OCI-M2 (cell line): ENCODE measurements at regions not wholly inside any gene's neighbourhood (a gene's known extent, or its start where the extent isn't known, plus 50 kb on each side); places are given as distances from the start of the nearest gene placed in this dataset.
"Not testable (repeated sequence)": the region's sequence is repeated elsewhere in the genome, so short reads cannot be mapped to it uniquely, and the experiment has no call there.

ENCODE experiments used
- DNase-seq: peaks from one replicate; lab custom pipeline; 2025; ENCODE audit not compliant: unreplicated experiment; lab: John Stamatoyannopoulos, UW

- DNase-seq, result no peak
Measured at GRCh38 chr18:27585602-27586173, 400.6 kb upstream of the CHST9 start.

GRCh38 chr18:27583466-27583865, 398.4 kb upstream of the CHST9 start:
- no peak for DNase-seq

GRCh38 chr18:27582760-27583412, 397.8 kb upstream of the CHST9 start:
- DNase-seq, result no peak

GRCh38 chr18:27581296-27581904, 396.3 kb upstream of the CHST9 start:
- DNase-seq, result no peak

- no peak for DNase-seq
Measured at GRCh38 chr18:27579364-27579763, 394.3 kb upstream of the CHST9 start.

- DNase-seq, result no peak
Measured at GRCh38 chr18:27577752-27578151, 392.6 kb upstream of the CHST9 start.

GRCh38 chr18:27577265-27577664, 392.2 kb upstream of the CHST9 start:
- DNase-seq, result no peak

GRCh38 chr18:27567434-27567833, 382.3 kb upstream of the CHST9 start:
- no peak for DNase-seq

GRCh38 chr18:27564066-27564465, 379.0 kb upstream of the CHST9 start:
- no peak for DNase-seq

GRCh38 chr18:27558388-27559155, 373.5 kb upstream of the CHST9 start:
- no peak for DNase-seq

- no peak for DNase-seq
Measured at GRCh38 chr18:27556741-27557140, 371.6 kb upstream of the CHST9 start.

GRCh38 chr18:27549335-27550039, 364.4 kb upstream of the CHST9 start:
- DNase-seq, result no peak

GRCh38 chr18:27546991-27547390, 361.9 kb upstream of the CHST9 start:
- no peak for DNase-seq

- DNase-seq, result no peak
Measured at GRCh38 chr18:27544206-27544605, 359.1 kb upstream of the CHST9 start.

GRCh38 chr18:27541293-27541692, 356.2 kb upstream of the CHST9 start:
- no peak for DNase-seq

GRCh38 chr18:27540111-27540510, 355.0 kb upstream of the CHST9 start:
- DNase-seq, result no peak

GRCh38 chr18:27528925-27529521, 343.9 kb upstream of the CHST9 start:
- no peak for DNase-seq

GRCh38 chr18:27527856-27528255, 342.7 kb upstream of the CHST9 start:
- DNase-seq, result no peak

GRCh38 chr18:27520401-27520800, 335.3 kb upstream of the CHST9 start:
- DNase-seq, result no peak

- not testable (repeated sequence) for DNase-seq
Measured at GRCh38 chr18:27510036-27510633, 325.0 kb upstream of the CHST9 start.
